Hypothalamus (tissue), 51 donors: ENCODE measurements at regions not wholly inside any gene's neighbourhood (a gene's known extent, or its start where the extent isn't known, plus 50 kb on each side); places are given as distances from the start of the nearest gene placed in this dataset.

Experiments
- DNase-seq, 51 donors: peaks; one replicate each; lab custom pipeline; 2025; lab: John Stamatoyannopoulos, UW

DNA sequence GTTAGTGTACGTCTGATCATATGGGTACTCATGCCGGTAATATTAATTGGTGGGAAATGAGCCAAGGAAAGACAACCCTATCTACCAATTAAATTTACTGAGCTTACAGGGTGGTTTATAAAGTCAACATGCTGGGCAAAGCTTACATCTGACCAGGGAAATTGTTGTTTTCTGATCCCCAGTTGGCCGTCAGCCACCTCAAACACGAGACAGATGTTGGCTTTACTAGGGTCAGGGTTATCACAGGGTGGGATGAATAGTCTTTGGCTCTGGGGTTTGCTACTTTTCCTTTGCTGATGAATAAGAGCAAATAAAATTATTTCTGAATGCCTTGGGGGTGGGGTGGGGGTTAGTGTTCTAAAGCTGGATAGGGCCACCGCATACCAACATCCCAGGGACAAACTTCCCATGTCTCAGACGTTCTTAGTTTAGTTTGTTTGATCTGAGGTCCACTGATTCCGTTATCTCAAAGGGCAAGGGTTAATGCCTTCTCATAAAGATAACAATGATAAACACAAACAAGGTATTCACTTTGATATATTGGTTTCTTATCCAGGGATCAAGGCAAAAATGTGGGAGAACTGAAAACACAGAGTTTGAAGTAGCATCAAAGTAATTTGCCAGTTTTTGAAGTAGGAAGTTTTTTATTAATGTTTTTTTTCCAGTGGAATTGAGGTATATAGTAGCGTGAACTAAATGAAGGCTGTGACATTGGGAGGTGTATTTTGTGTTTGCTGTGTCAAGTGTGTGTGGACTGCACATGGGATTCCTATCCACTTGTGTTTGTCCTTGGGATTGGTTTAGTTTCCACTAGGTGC, 109.1 kb upstream of the RPS23 start:
- no peak for DNase-seq

DNA sequence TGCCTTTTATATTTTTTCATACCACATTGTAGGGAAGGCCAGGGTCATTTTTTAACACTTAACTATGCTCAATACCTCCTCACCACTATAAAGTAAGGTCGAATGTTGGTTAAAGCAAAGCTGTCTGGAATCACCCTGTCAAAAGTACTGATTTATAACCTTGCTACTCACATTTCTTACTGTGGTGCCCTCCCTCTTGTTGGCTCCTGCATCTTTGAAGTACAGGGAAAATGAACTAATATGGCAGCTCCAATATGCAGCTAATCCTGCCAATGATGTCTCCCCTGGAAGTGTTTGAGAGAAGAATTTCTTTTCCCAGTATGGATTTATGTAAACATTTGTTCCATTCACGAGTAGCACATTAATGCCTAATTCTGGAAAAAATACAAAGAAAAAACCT, 108.4 kb upstream of the RPS23 start:
- DNase-seq = no peak

GRCh38 chr5:82384034-82384750, 106.0 kb upstream of the RPS23 start:
- DNase-seq = no peak

GRCh38 chr5:82381591-82381990, 103.4 kb upstream of the RPS23 start:
- DNase-seq = no peak

- no peak for DNase-seq
Observed at GRCh38 chr5:82376307-82376706, 98.2 kb upstream of the RPS23 start.

DNA sequence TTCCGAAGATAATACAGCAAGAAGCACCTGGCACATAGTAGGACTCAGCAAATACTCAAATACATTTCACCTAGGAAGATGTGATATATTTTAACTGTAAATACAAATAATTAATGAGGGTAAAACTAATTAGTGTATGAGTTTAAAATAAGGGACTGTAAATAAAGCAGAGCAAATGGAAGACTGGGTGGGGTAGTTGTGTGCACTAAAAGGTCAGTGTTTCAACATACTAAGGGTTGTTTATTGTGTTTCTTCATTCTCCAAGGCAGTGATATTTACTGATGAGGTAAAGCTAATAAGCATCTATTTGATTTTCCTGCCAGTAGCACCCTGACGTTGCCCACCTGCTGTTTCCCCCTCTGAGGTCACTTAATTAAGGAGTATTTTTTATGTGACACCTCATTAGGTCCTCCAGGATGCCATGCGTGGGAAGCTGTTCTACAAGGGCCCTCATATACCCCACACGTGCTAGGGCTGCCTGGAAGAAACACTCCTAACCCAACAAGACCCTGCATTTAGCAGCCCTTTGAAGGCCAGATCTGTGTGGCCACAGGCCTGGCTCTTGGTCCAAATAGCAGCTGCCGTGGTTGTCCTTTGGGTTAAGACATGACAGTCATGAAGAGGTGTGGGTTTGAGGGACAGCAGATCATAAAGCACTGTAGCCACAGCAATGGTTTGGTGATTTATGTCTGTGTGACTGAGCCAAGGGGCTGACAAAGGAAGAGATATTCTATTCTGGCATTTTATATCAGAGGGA, 97.5 kb upstream of the RPS23 start:
- no peak for DNase-seq

- DNase-seq = no peak
Observed at GRCh38 chr5:82374637-82375036, 96.5 kb upstream of the RPS23 start.

DNA sequence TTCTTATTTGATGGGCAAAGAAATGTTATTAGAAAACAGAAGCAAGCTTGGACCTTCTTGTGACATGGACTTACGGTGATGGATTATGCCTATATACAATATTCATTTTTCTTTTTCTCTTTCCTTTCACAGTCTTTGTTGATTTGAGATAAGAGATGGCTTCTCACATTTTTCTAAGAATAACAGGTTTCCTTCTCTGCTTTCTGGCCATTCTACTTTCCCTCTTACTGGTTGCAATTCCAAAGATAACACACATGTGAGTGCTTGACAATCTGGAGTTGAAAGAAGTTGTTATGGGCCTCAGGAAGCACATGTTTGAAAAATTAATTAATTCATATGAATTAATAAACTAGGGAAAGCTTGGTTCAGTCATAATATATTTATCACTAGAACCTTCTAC, 89.8 kb upstream of the RPS23 start:
- no peak for DNase-seq

GRCh38 chr5:82365744-82366228, 87.6 kb upstream of the RPS23 start:
- no peak for DNase-seq

GRCh38 chr5:82365026-82365425, 86.9 kb upstream of the RPS23 start:
- no peak for DNase-seq

DNA sequence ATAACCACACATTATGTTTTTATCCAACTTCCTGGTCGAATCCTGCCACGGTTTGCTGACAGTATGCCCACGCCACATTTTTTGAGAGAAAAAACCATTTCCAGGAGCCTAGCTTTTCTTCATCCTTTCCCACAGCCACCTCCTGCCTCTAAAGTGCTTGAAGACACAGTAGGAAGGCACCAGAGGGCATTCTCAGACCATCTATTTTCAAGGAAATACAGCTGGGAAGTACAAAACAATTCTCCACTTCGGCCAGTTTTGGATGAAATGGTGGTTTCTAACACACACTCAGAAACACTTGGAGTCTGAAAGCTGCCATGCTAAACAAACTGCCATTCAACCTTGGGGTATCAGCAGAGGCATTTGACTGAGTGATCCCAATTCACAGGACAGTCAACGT, 86.3 kb upstream of the RPS23 start:
- peak in 7 of 51 donors; percentile 6 to 17 (median 12) for DNase-seq

- no peak for DNase-seq
Observed at GRCh38 chr5:82363524-82363923, 85.4 kb upstream of the RPS23 start.

DNA sequence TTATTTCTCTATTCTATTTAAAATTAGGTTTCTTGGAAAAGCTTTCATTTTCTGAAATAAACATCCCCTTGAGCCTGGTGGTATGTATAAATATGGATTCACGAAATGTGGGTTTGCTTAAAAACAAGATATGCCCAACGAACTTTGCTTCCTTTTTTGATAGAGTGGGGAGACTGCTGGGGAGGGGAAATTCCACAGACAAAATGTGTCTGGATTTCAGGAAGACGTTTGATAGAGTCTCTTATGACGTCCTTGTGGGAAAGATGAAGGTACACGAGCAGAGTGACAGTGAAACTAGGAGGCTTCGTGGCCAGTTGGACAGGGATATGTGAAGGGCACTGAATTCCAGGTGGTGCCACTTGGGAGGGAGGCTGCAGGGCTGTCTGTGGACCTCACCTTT, 84.5 kb upstream of the RPS23 start:
- no peak for DNase-seq

DNA sequence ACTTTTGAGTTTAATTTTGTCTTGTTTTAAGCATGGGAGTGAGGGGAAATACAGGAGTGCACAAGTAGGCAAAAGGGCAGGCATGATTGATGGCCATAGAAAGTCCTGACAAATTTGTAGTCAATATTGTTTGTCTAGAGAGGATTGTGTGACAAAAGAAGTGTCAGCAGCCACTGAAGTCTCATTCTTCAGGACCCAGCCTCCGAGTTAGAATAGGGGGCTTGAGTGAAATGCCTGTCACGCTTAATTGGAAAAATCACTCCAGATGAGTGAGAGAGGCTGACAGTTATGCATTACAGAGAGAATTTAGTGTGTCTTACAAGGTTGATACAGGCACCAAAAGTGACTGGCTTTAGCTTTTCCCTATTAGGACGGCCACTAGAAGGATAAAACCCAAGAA, 81.9 kb upstream of the RPS23 start:
- DNase-seq = no peak

DNA sequence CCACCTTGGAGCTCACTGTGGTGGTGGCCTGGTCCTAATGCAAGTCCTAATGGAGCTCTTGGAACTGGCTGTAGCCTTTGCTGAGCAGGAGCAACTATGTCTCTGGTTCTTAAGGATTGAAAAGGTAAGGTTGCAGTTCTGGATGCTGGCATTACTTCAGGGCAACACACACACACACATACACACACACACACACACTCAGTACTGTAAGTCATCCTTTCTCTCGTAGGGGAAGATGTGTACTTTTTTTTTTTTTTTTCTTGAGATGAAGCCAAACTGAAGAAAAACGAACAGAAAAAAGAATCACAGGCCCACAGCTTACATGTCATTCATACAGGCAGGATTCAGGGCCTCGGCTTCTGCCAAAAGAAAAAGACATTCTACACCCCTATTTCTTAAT, 81.1 kb upstream of the RPS23 start:
- DNase-seq = no peak

GRCh38 chr5:82358457-82358856, 80.3 kb upstream of the RPS23 start:
- no peak for DNase-seq

DNA sequence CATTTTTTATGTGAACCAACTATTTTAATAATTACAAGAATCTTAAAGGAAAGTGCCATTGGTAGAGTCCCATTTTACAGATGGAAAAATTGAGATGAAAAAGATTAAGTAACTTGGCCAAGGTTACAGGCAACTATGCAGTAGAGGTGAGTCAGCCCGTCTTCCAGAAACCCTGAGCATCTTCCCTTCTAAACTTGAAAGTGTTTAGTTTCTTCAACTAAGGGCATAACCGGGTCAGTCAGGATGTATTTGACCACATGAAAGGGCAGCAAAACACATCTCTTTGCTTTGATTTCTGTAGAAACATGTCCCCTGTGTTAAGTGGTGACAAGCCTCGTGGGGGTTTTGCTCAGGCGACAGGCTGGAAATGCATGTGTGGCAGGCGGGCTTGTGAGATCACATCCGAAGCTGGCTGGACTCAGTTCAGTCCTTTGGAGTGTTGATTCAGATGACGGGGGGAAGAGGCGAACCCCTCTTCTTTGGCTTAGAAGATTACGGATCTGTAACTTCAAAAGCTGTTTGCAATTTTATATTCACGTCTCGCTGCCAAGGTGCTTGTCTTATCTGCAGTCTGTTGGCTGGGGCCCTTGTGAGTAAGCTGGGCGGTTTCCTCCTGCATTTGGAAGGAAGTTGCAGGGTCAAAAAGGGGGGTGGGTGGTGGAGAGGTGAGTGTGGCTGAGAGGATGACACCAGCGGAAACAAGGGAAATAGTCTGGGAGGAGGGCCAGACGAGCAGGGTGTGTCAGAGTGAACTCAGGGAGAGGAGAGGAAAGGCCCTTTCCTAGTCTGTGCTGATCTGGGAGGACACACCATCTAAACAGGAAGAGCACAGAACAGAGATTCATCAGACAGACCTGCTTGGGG, 78.9 kb upstream of the RPS23 start:
- DNase-seq = no peak

GRCh38 chr5:82356021-82356420, 77.9 kb upstream of the RPS23 start:
- DNase-seq = no peak

DNA sequence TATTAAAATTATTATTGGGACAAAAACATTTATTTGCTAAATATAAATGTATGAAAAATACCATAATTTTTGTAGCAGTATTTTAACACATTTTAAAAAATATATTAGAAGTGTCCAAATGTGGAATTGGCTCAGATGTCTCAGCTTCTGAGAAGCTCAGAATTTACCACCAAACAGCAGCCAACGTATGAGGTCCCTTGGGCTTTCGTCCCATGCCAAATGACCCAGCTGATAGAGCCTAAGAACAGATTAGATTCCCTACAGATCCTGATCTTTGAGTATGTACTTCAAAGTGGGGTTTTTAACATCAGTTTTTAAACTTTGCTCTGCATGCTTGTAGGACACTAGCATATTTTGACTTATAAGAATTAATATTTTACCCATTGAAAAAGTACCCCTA, 77.3 kb upstream of the RPS23 start:
- DNase-seq = no peak

DNA sequence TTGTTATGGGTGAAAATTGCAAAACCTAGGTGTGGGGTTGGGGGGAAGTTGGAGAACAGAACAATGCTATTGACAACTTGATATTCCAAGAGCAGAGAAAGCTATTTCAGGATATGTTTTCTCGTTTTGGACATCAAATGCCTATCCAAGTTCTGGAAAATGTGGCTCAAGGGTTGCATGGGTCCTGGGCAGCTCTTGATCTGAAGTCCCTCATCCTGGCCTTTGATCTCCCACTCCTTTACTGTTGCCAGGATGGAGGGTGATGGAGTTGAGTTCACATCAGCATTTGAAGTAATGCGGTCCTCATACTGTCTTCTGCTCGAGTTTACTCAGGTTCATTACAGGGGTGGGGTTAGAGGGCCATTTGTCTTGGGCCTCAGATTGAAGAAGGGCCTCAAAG, 76.9 kb upstream of the RPS23 start:
- DNase-seq = no peak
